Germinal center (tissue), 1 donor: ENCODE measurements at regions not wholly inside any gene's neighbourhood (a gene's known extent, or its start where the extent isn't known, plus 50 kb on each side); places are given as distances from the start of the nearest gene placed in this dataset.
"Not testable (repeated sequence)": the region's sequence is repeated elsewhere in the genome, so short reads cannot be mapped to it uniquely, and the experiment has no call there.

Experiments used
- DNase-seq: peaks from one replicate; pipeline ENCODE4 v3.0.0; 2012; ENCODE audit warnings: mixed read lengths, low spot score

DNA sequence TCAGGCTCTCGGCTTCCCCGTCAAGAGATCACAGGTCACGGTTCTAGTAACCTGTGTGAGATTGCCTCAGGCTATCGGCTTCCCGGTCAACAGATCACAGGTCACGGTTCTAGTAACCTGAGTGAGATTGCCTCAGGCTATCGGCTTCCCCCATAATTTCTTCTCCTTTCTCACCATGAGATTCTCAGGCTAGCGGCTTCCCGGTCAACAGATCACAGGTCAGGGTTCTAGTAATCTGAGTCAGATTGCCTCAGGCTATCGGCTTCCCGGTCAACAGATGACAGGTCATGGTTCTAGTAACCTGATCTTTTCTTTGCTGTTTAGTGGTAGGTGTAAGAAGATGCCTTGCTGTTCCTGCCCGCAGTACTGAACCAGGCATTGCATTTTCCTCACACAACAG is 418.2 kb upstream of the ZNF717 start:
- DNase-seq = no peak

DNA sequence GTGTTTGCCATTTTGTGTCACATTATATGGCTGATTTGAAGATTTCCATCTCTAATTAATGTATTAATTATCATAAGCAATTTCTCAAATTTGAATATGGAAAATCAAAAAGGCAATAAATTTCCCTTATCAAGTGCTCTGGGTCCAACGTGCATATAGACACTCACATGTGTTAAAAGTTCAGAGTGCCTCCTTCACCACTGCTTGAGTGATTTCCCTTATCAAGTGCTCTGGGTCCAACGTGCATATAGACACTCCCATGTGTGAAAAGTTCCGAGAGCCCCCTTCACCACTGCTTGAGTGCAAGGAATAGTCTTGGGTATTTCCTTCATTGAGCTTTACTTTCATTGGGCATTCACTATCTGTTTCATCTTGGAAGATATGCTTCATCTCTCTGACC is 421.0 kb upstream of the ZNF717 start:
- DNase-seq = no peak

- DNase-seq = no peak
These were observed 427.3 kb upstream of the ZNF717 start for GRCh38 chr3:76212679-76213078.

DNA sequence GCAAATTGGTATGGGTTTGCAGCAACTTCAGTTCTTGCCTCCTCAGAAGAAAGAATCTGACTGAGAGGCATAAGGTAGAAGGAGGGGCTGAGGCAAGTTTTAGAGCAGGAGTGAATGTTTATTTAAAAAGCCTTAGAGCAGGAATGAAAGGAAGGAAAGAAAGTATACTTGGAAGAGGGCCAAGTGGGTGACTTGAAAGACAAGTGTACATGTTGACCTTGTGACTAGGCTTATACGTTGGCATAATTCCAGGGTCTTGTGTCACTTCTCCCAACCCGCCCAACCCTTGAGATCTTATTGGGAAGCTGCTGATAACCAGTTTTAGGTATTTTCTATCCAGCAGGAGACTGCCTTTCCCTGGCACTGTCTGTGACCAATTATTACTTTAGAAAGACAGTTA is 436.9 kb upstream of the ZNF717 start:
- DNase-seq = no peak

DNA sequence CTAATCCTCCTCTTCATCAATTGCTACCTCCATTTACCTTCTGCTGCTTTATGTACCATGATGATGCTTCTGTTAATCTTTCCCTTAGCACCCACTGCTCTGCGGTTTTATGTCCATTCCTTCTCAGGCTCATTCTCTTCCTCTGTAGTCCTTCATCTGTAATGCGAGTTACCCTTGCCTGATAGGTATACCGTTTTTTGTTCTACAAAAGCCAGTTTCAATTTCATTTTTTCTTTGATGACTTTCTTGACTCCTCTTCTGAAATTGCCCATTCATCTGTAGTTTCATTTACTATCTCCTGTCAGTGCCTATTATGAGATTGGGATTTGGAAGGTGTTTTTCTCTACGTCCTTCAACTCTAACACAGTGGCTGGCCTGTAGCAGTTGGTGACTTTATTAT is 445.9 kb upstream of the ZNF717 start:
- no peak for DNase-seq

DNA sequence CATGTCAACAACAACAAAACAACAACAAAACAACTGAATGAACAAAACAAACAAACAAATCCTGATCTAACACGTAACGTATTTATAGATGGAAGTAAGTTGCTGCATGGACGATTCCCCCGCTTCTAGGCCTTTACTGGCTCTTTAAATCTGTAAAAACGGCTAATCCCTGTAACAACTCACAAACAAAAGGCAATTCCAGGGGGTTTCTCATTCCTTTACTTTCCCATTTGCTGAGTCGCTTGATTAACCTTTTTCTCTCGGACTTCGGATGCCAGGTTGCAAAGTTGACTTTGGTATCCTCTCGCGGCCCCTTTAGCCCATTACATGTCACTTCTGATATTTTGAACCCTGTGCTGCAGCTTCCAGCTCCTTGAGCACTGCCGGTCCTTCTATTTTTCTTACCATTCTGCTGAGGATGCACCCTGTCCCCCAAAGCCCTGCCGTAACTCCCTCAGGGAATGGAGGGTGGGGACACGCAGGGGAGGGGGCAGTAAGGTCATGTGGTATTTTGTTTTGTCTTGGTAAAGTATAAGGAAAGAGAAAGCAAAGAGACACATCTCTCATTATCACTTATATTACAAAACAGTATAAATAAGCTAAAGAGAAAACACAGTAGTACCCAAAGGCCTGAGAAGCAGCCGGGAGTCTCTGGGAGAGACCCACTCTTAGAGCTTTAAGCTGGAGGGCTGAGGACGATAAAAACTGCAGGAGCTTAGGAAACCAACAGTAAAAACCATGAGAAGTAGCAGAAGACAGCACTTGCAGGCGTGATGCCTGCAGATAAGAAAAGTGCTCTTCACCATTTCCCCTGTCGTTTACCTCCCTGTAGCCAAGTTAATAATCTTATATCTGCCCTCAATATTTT is 457.8 kb upstream of the ZNF717 start:
- DNase-seq = no peak

DNA sequence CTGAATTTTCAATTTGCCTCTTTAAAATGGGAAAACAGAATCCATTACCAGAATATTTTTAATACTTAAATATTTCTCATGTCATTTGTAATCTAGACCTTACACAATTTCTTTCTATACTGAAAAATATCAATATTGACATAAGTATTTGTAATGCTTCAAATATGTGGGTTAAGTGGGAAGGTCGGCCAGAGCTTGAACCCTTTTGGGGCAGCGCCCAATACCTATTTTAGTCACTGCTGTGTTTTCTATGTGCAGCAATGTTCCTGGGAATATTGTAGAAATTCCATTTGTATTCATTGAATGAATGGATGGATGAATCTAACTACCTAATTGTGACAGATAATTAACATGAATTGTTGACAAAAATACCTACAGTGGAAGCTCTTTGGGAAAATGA is 459.7 kb upstream of the ZNF717 start:
- no peak for DNase-seq

- DNase-seq = no peak
These were observed 460.3 kb upstream of the ZNF717 start for GRCh38 chr3:76245622-76246021.

- DNase-seq = no peak
These were observed 479.1 kb upstream of the ZNF717 start for GRCh38 chr3:76264496-76264895.

- DNase-seq = no peak
These were observed 479.6 kb upstream of the ZNF717 start for GRCh38 chr3:76264911-76265310.

- no peak for DNase-seq
These were observed 481.2 kb upstream of the ZNF717 start for GRCh38 chr3:76266511-76266910.

DNA sequence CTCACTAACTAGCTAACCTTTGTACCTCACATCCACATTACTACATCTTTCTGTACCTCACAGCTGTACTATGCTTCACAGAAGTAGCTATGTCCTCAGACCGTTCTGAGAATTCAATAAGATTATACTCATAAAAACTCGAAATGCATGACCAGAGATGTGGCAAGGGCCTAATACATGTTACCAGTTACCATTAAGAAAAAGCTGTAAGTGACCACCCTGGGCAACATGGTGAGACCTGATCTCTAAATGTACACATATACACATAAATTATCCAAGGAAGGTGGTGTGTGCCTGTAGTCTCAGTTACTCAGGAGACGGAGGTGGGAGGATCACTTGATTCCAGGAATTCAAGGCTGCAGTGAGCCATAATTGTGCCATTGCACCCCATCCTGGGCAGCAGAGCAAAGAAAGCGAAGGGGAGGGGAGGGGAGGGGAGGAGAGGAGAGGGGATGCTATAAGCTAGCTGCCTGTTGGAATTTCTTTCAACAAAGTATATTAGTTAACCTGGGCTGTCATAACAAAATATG is 482.6 kb upstream of the ZNF717 start:
- DNase-seq = no peak

DNA sequence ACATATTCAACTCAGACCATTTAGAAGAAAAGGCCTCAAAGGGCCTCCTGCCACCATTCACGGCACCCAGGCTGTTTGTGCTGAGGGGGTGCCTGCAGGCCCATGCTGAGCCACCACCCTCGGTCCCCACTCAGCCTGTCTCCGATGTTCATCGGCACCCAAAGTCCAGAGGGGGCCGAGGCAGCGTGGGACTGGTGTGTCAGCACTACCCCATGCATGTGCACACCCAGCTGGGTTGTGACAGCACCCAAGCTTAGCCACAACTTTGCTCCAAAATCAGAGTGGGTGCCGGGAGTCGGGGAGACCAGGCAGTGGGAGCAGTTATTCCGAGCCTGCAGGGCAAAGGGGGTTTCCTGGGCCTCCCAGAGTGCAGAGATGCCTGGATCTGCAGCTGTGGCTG is 508.5 kb upstream of the ZNF717 start:
- DNase-seq = no peak

GRCh38 chr3:76300746-76301145 is 515.4 kb upstream of the ZNF717 start:
- no peak for DNase-seq

DNA sequence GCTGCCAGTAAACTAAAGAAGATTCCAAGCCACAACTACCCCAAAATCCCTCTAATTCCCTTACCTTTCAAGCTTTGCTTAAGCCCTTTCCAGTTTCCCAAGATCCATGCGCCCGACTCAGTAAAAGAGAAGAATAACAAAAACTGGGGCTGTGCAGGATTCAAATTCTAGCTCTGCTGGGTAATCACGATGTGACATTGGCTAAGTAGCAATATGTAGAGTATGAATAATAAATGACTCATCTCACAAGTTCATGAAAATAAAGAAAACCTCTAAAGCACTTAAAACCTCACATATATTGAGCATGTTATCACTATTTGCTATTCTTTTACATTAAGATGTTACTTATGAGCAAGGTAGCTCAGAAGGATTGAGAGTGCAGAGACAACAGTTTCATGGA is 522.2 kb upstream of the ZNF717 start:
- DNase-seq = no peak

DNA sequence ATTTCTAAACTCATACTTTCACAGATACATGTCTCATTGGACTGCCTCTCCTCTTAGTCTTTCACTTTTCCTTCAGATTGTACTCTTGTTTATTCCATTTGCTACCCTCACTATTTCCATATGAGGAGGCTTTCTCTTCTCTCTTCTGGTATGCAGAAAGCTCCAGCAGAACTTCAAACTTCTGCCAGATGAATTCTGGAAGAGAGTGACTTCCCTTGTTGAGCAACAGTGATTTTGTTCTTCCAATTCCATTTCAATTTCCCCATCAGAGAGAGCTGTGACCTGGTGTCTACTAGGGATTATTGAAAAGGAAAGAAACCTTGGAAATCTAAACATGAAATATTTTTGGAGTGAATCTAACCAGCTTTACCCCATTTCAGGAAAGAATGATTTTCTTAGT is 523.2 kb upstream of the ZNF717 start:
- DNase-seq = no peak

- no peak for DNase-seq
These were observed 524.7 kb upstream of the ZNF717 start for GRCh38 chr3:76310089-76310488.

DNA sequence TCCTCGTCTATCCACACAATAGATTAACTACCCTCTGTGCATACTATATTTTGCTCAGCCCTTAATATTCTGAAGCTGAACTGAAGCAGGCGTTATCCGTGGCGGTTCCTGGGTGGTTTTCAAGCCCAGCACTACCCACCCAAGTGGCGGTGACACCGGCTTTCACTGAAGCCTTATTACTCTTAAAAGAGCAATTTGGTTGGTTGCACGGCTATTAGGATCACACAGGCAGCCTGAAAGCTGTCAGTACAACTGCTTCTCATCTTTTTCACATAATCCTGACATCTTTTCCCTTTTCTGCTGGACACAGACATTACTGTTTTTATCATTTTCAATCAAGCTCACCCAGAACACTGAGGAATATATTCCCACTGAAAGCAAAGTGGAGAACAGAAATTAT is 525.3 kb upstream of the ZNF717 start:
- no peak for DNase-seq

DNA sequence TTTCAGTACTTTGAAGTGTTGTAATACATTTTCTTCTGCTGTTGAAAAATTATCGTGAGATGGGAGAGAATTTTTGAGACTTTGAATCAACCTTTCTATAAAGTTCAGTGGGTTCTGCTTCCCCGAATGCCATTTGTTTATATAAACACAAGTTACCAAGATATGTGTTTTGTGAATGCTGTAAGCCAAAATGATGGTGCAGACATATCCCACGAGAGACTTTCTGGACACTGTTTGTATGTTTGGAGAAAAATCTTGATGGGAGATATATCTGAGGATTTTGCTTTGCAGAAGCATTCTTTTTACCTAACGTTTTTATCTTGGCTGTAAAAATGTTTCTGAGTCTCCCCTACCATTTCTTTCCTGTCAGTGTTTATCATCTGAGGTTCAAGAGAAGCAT is 526.6 kb upstream of the ZNF717 start:
- no peak for DNase-seq

DNA sequence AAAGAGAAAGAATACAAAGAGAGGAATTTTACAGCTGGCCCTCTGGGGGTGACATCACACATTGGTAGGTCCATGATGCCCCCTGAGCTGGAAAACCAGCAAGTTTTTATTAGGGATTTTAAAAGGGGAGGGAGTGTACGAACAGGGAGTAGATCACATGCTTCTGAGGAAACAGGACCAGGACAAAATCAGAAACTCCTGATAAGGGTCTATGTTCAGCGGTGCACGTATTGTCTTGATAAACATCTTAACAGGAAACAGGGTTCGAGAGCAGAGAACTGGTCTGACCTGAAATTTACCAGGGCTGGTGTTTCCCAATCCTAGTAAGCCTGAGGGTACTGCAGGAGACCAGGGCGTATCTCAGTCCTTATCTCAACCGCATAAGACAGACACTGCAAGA is 530.6 kb upstream of the ZNF717 start:
- not testable (repeated sequence) for DNase-seq

DNA sequence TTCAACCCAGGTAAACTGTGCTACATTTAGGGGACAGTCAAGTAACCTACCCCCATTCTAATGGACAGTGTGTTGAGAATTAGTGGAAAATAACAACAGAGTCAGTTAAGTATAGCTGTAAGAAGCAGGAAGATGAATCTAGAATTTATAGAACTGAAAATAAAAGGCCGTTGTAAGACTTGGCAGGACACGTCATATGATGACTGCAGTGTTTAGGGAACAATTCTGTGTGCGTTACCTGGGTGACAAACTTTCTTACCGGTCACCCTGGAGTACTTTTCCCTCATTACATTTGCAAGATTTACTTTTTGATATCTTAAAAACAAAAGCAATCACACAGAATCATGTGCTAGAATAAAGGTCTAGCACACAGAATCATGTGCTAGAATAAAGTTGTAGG is 536.3 kb upstream of the ZNF717 start:
- no peak for DNase-seq

GRCh38 chr3:76324101-76324500 is 538.8 kb upstream of the ZNF717 start:
- DNase-seq = no peak

DNA sequence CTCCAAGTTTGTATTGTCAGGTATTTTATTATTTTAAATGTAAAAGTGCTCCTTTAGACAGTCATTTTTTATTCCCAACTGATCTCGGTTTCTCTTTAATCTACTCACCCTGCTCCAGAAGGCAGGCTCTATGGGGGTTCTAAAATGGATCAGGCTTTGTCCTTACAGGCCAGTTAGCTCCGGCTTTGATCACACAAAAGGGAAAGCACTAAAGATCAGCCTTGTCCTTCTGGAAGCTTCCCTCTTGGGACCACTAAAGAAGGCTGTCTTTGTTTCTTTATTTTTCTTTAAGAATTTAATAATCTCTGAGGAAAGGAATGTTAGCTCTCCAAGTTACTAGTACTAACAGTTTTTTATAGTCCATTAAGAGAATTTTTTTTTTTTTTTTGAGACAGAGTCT is 560.5 kb upstream of the ZNF717 start:
- no peak for DNase-seq

GRCh38 chr3:76346690-76347089 is 561.3 kb upstream of the ZNF717 start:
- no peak for DNase-seq
